ENCODE measurements at regions not wholly inside any gene's neighbourhood (a gene's known extent, or its start where the extent isn't known, plus 50 kb on each side); places are given as distances from the start of the nearest gene placed in this dataset.

DNA sequence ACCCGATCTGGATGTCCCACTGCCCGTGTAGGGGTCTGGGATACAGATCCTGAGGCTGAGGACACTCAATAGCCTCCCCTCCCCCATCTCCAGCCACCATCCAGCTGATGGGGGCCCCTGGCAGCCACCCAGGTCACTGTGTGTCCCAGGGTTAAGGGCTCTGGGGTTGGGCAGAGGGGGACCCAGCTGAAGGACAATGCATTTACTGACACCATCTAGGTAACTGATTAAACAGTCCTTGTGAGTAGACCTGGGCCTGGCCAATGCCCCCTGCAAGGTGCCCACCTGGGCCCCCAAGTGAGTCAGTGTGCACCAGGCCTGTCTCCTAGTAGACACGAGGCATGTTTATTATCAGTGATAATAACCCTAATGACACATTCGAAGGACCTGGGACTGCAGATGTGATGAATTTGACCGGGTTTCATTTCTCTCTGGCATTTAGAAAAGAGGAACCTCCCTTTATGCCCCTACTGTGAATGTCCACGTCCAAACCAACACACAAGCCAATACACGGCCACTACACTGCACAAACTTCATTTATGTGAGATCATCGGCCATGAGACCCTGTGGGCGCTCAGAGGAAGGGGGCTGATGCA is 261.9 kb upstream of the FOXF1 start:
- Histone ChIP-seq H3K27me3 (peaks cover 0 to 43% of the 10 kb centered on the region in 2 donors), H3K27ac (no peak overlapping the region), H3K36me3 (no peaks in the 10 kb centered on the region), H3K9me3 (peaks cover 0 to 6% (median 0%) of the 10 kb centered on the region in 3 donors), H3K4me1 (no peaks in the 10 kb centered on the region), H3K4me3 (no peak overlapping the region)
- no peak for DNase-seq
- intact Hi-C loops (cut with DNase I; ENCODE audit: low total_unique reads): no loop called here
- TF ChIP-seq, protein P1, sequence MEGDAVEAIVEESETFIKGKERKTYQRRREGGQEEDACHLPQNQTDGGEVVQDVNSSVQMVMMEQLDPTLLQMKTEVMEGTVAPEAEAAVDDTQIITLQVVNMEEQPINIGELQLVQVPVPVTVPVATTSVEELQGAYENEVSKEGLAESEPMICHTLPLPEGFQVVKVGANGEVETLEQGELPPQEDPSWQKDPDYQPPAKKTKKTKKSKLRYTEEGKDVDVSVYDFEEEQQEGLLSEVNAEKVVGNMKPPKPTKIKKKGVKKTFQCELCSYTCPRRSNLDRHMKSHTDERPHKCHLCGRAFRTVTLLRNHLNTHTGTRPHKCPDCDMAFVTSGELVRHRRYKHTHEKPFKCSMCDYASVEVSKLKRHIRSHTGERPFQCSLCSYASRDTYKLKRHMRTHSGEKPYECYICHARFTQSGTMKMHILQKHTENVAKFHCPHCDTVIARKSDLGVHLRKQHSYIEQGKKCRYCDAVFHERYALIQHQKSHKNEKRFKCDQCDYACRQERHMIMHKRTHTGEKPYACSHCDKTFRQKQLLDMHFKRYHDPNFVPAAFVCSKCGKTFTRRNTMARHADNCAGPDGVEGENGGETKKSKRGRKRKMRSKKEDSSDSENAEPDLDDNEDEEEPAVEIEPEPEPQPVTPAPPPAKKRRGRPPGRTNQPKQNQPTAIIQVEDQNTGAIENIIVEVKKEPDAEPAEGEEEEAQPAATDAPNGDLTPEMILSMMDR (IDR thresholded peaks at IDR 0.05): no peak

DNA sequence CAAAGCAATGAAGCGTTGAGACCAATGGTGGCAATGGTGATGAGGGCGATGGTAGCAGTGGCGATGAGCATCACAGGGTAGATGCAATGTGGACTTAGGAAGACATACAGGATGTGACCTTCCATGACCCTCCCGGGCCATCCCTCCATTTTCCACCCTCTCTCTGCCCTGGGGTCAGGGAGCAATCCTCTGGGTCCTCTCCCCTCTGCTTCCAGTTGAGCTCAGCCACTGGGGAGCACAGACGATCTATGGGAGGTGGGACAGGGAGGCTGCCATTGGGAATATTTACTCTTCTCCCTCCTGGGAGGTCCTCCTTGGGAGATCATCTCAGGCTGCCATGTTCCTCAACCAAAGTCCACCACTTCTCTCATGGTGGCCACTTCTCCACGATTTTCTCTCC is 260.7 kb upstream of the FOXF1 start:
- DNase-seq: no peak
- H3K4me1 ChIP-seq: no peaks in the 10 kb centered on the region
- TF ChIP-seq, protein P1 (IDR thresholded peaks at IDR 0.05): no peak
- peaks cover 0 to 6% (median 0%) of the 10 kb centered on the region in 3 donors for H3K9me3 ChIP-seq
- no peak overlapping the region for H3K4me3 ChIP-seq
- H3K27ac ChIP-seq: no peak overlapping the region
- intact Hi-C loops (cut with DNase I; ENCODE audit: low total_unique reads): no loop called here
- H3K36me3 ChIP-seq: no peaks in the 10 kb centered on the region
- peaks cover 0 to 31% of the 10 kb centered on the region in 2 donors for H3K27me3 ChIP-seq

DNA sequence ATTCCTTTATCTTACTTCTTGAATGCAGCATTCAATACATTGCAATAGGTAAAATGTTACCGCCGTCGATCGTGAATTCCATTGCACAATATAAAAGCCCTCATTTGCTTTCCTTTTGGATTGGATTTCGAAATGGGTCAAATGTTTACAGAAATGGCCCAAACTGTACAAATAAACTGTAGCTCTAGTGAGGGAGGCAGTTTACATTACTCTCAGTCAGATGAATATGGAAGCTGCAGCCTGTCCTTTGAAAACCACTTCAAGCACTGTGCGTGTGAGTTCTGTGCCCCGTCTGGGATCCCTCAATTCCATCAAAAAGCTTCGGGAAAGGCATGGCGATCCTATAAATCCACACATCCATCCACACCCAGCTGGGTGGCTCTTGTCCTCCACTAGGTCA is 258.6 kb upstream of the FOXF1 start:
- Histone ChIP-seq H3K4me3 (no peak overlapping the region), H3K9me3 (peaks cover 2 to 11% (median 8%) of the 10 kb centered on the region in 3 donors), H3K27ac (no peak overlapping the region), H3K27me3 (peaks cover 0 to 15% of the 10 kb centered on the region in 2 donors), H3K4me1 (no peaks in the 10 kb centered on the region), H3K36me3 (no peaks in the 10 kb centered on the region)
- intact Hi-C loops (cut with DNase I; ENCODE audit: low total_unique reads): no loop called here
- TF ChIP-seq, protein P1 (IDR thresholded peaks at IDR 0.05): no peak
- no peak for DNase-seq

DNA sequence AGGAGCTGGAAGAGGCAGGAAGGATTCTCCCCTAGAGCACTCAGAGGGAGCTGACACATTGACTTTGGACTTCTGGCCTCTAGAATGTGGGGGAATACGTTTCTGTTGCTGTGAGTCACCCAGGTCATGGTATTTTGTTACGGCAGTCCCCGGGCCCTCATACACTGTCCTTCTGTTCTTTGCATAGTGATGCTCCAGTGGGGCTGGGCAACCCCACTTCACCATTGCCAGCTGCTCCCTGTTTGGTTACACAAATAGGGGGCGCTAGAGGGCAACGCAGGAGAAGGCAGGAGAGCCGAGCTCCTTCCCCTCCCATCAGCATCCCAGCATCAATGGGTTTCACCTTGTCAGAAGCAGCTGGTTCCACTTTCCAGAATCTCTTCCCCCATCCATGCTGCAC is 257.7 kb upstream of the FOXF1 start:
- Histone ChIP-seq H3K4me1 (no peaks in the 10 kb centered on the region), H3K9me3 (peaks cover 2 to 14% (median 11%) of the 10 kb centered on the region in 3 donors), H3K36me3 (no peaks in the 10 kb centered on the region), H3K4me3 (no peak overlapping the region), H3K27me3 (peaks cover 0 to 17% of the 10 kb centered on the region in 2 donors), H3K27ac (no peak overlapping the region)
- DNase-seq: no peak
- TF ChIP-seq, protein P1 (IDR thresholded peaks at IDR 0.05): no peak
- intact Hi-C loops (cut with DNase I; ENCODE audit: low total_unique reads): no loop called here

DNA sequence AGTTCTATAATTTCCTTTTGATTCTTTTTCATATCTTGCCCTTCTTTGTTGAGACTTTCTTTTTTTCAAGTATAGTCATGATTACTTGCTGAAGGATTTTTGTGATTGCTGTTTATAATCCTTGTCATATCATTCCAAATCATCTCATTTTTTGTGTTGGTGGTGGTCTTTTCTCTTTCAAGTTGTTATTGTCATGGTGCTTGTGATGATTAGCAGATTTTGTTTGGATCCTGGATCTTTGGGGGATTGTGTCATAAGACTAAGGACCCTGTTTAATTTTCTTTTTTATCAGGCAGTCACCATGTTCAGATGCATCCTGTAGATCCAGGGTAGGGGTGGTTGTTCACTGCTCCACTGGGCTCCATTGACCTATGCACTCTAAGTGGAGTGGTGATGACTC is 254.4 kb upstream of the FOXF1 start:
- Histone ChIP-seq H3K36me3 (no peaks in the 10 kb centered on the region), H3K27me3 (peaks cover 0 to 29% of the 10 kb centered on the region in 2 donors), H3K27ac (no peak overlapping the region), H3K4me3 (no peak overlapping the region), H3K9me3 (peaks cover 2 to 14% (median 11%) of the 10 kb centered on the region in 3 donors), H3K4me1 (no peaks in the 10 kb centered on the region)
- DNase-seq: no peak
- TF ChIP-seq, protein P1 (IDR thresholded peaks at IDR 0.05): no peak
- intact Hi-C loops (cut with DNase I; ENCODE audit: low total_unique reads): no loop called here
